ENCODE measurements at regions not wholly inside any gene's neighbourhood (a gene's known extent, or its start where the extent isn't known, plus 50 kb on each side); places are given as distances from the start of the nearest gene placed in this dataset.

- Histone ChIP-seq H3K9ac (no peak overlapping the region), H3K4me2 (no peak overlapping the region), H3K36me3 (replicated peaks in 1 of 2; ENCODE audit: control insufficient read depth in 1 of 2, insufficient read depth in 2 of 2, low read length in 1 of 2) (no peaks in the 10 kb centered on the region), H3K9me2 (no peaks in the 10 kb centered on the region), H3K27me3 (ENCODE audit: insufficient read depth) (no peaks in the 10 kb centered on the region; the same call in 1 of the 2 replicates), H3K79me2 (ENCODE audit: insufficient read depth) (no peaks in the 10 kb centered on the region), H3K4me3 (ENCODE audit: low read depth in 2 of 2, low read length in 1 of 2) (no peak overlapping the region), H2AFZ (ENCODE audit: low read depth) (no peak overlapping the region), H3K27ac (ENCODE audit: low read depth in 2 of 2, low read length in 1 of 2) (no peak overlapping the region), H3K9me3 (no peaks in the 10 kb centered on the region), H4K20me1 (ENCODE audit: insufficient read depth) (no peaks in the 10 kb centered on the region), H3K4me1 (ENCODE audit: control insufficient read depth in 1 of 2, insufficient read depth in 2 of 2, low read depth in 1 of 2, low read length in 1 of 2) (no peaks in the 10 kb centered on the region), H3F3A (replicated peaks; ENCODE audit: insufficient read depth) (no peaks in the 10 kb centered on the region)
- ChIA-PET POLR2A (no interaction called here), CTCF (no interaction called here)
- no peak for DNase-seq
- WGBS (ENCODE audit: low lambda C conversion rate): 77% methylated on average over 12 of the region's 13 CpGs
- no peak for TF ChIP-seq GABPA (IDR thresholded peaks at IDR 0.05; ENCODE audit: low read depth)
- TF ChIP-seq FOXM1 (IDR thresholded peaks at IDR 0.05; ENCODE audit: low read depth): no peak
- TF ChIP-seq YY1 (IDR thresholded peaks at IDR 0.05; ENCODE audit: low read depth): no peak
- no peak for TF ChIP-seq RAD21 (IDR thresholded peaks at IDR 0.05; ENCODE audit: low read length)
Measured at GRCh38 chr2:238693337-238694093, 154.4 kb upstream of the TWIST2 start.

- Histone ChIP-seq H3K9me3 (no peaks in the 10 kb centered on the region), H3K4me1 (ENCODE audit: control insufficient read depth in 1 of 2, insufficient read depth in 2 of 2, low read depth in 1 of 2, low read length in 1 of 2) (no peaks in the 10 kb centered on the region), H3K4me3 (ENCODE audit: low read depth in 2 of 2, low read length in 1 of 2) (no peak overlapping the region), H3K9ac (no peak overlapping the region), H3K9me2 (no peaks in the 10 kb centered on the region), H3K27ac (ENCODE audit: low read depth in 2 of 2, low read length in 1 of 2) (no peak overlapping the region), H3K27me3 (ENCODE audit: insufficient read depth) (no peaks in the 10 kb centered on the region; the same call in 1 of the 2 replicates), H3F3A (replicated peaks; ENCODE audit: insufficient read depth) (no peaks in the 10 kb centered on the region), H2AFZ (ENCODE audit: low read depth) (no peak overlapping the region), H3K36me3 (replicated peaks in 1 of 2; ENCODE audit: control insufficient read depth in 1 of 2, insufficient read depth in 2 of 2, low read length in 1 of 2) (no peaks in the 10 kb centered on the region), H3K79me2 (ENCODE audit: insufficient read depth) (no peaks in the 10 kb centered on the region), H3K4me2 (no peak overlapping the region), H4K20me1 (ENCODE audit: insufficient read depth) (no peaks in the 10 kb centered on the region)
- ChIA-PET POLR2A (no interaction called here), CTCF (no interaction called here)
- no peak for TF ChIP-seq RXRA (IDR thresholded peaks at IDR 0.05; ENCODE audit: borderline replicate concordance, low read depth)
- TF ChIP-seq USF1 (IDR thresholded peaks at IDR 0.05; ENCODE audit: borderline replicate concordance, low read depth): no peak
- no peak for TF ChIP-seq REST (IDR thresholded peaks at IDR 0.05; ENCODE audit: low read depth, low read length)
- no peak for TF ChIP-seq NRF1 (IDR thresholded peaks at IDR 0.05; ENCODE audit: low read depth, low read length)
- no peak for TF ChIP-seq ELF1 (IDR thresholded peaks at IDR 0.05)
- no peak for TF ChIP-seq RAD21 (IDR thresholded peaks at IDR 0.05; ENCODE audit: low read length)
- no peak for TF ChIP-seq GABPA (IDR thresholded peaks at IDR 0.05; ENCODE audit: low read depth)
- TF ChIP-seq MAX (IDR thresholded peaks at IDR 0.05; ENCODE audit: low read depth): no peak
- no peak for TF ChIP-seq YY1 (IDR thresholded peaks at IDR 0.05; ENCODE audit: low read depth)
- no peak for TF ChIP-seq GATA2 (CRISPR knock-in tag; IDR thresholded peaks at IDR 0.05)
- no peak for TF ChIP-seq FOXM1 (IDR thresholded peaks at IDR 0.05; ENCODE audit: low read depth)
- TF ChIP-seq ZBTB33 (IDR thresholded peaks at IDR 0.05; ENCODE audit: borderline replicate concordance, low read depth): no peak
- no peak for TF ChIP-seq MEF2A (IDR thresholded peaks at IDR 0.05; ENCODE audit: borderline replicate concordance, low read depth)
- no peak for TF ChIP-seq PBX3 (IDR thresholded peaks at IDR 0.05)
- TF ChIP-seq CHD2 (IDR thresholded peaks at IDR 0.05; ENCODE audit: low read length, partially characterized antibody): no peak
- TF ChIP-seq POLR2AphosphoS5 (IDR thresholded peaks at IDR 0.05; ENCODE audit: low read depth, low read length): no peak
- DNase-seq: no peak
- 81% methylated on average over 8 of the region's 8 CpGs for WGBS (ENCODE audit: low lambda C conversion rate)
Measured at GRCh38 chr2:238694136-238694755, 153.6 kb upstream of the TWIST2 start.

Data from SK-N-SH (cell line).